GM21515 (cell line): ENCODE measurements at regions not wholly inside any gene's neighbourhood (a gene's known extent, or its start where the extent isn't known, plus 50 kb on each side); places are given as distances from the start of the nearest gene placed in this dataset.
"Not testable (repeated sequence)": the region's sequence is repeated elsewhere in the genome, so short reads cannot be mapped to it uniquely, and the experiment has no call there.

Source experiments
- ATAC-seq: cut with Tn5 transposase; IDR thresholded peaks from one replicate; pipeline ENCODE4 v1.9.1; 2021; ENCODE audit not compliant: unreplicated experiment

DNA sequence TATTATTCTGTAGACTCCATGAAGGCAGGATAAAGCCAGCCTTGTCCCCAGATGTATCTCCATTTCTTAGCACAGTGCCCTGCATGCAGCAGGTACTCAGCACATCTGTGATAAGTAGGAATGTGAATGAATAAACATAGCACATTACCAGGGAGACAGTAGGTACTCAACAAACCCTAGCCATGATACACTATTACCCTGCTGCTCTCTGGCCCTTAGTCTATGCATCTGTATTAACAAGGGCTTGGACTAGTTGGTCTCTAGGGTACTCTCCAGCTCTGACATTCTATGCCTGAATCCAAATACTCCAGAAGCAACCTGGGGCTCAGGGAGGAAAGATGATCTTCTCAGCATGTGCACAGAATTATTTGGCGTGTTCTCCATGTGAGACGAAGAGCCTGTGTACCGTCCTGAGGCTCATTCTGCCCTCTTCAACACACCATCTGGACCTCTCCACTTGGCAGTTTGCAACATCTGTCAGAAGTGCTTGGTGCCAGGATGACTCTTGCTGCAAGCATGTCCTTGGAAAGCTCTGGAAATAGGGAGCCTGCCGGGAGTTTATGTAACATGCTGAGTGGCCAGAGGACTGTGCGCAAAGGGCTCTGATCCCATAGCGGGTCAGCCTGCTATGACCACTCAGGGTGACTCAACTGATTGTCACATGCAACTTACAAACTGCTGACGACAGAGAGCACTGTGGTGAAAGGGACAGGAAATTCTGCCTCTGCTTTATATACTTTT is 228.2 kb upstream of the USP24 start:
- ATAC-seq = no peak

DNA sequence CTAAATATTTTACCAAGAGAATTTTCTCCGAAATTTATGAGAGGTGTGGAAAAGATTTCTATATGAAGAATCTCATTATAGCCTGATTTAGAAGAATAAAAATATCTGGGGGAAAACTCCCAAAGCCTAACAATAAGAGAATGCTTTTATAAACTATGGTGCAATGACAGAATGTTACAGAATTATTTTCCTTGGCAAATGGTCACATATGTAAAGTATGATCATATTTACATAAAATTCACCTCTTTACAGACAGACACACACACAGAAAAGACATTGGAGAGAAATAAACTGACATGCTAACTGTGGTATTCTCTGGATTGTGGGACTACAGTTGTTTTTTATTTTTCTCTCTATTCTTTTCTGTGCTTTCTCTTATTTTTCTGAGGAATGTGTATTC is 226.3 kb upstream of the USP24 start:
- ATAC-seq = no peak

- no peak for ATAC-seq
Observed at GRCh38 chr1:55437692-55438091, 222.5 kb upstream of the USP24 start.

GRCh38 chr1:55430720-55431119 is 215.6 kb upstream of the USP24 start:
- not testable (repeated sequence) for ATAC-seq

DNA sequence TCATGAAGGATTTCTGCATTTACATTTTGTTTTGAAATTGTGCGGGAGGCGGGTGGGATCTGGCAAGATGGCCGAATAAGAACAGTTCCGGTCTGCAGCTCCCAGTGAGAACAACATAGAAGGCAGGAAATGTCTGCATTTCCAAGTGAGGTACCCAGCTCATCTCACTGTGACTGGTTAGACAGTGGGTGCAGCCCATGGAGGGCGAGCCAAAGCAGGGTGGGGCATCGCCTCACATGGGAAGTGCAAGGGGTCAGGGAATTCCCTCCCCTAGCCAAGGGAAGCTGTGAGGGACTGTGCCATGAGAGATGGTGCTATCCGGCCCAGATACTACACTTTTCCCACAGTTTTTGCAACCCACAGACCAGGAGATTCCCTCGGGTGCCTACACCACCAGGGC is 215.0 kb upstream of the USP24 start:
- ATAC-seq = not testable (repeated sequence)

GRCh38 chr1:55428944-55429931 is 214.1 kb upstream of the USP24 start:
- ATAC-seq = no peak

GRCh38 chr1:55428231-55428630 is 213.1 kb upstream of the USP24 start:
- ATAC-seq = no peak

DNA sequence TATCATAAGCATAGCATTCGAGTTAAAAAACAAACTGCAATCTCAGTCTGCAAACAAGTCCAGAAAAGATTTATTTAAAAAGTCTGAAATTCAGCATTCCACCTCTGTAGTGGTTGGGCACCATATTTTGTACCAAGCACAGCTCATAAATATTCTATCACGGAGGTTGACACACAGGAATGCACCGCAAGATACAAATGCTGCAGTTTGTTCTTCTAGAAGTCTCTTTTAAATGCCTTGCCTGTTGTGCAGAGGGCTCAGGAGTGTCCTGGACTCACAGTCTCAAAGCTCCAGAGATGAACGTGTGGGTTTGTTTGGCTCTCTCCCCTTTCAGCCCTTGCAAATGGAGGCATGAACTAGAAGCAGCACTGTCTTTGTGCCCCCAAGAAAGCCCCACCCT is 212.4 kb upstream of the USP24 start:
- ATAC-seq = no peak

DNA sequence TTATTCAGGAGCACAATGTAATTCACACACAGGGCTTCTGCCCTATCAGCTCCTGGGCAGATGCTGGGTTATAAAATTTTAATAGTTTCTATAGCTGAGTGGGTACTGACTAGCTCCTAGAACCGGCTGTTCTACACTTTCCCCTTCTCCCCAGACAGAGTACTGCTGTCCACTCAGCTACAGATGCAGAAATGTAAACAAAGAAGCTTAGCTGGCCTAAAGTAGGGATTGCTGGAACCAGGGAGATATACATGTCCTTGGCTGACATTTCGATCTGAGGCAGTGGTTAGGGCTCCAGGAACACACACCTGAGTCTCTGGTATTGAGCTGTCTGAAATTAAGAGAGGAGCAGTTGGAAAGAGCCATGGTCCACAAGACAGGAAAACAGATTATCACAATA is 211.5 kb upstream of the USP24 start:
- ATAC-seq = no peak

- no peak for ATAC-seq
Observed at GRCh38 chr1:55426156-55426555, 211.0 kb upstream of the USP24 start.

GRCh38 chr1:55425310-55425930 is 210.3 kb upstream of the USP24 start:
- no peak for ATAC-seq

- no peak for ATAC-seq
Observed at GRCh38 chr1:55423376-55423775, 208.2 kb upstream of the USP24 start.

GRCh38 chr1:55420929-55421716 is 206.0 kb upstream of the USP24 start:
- no peak for ATAC-seq

- ATAC-seq = no peak
Observed at GRCh38 chr1:55420026-55420425, 204.9 kb upstream of the USP24 start.

- ATAC-seq = no peak
Observed at GRCh38 chr1:55418208-55419000, 203.2 kb upstream of the USP24 start.

GRCh38 chr1:55416164-55416842 is 201.1 kb upstream of the USP24 start:
- no peak for ATAC-seq

DNA sequence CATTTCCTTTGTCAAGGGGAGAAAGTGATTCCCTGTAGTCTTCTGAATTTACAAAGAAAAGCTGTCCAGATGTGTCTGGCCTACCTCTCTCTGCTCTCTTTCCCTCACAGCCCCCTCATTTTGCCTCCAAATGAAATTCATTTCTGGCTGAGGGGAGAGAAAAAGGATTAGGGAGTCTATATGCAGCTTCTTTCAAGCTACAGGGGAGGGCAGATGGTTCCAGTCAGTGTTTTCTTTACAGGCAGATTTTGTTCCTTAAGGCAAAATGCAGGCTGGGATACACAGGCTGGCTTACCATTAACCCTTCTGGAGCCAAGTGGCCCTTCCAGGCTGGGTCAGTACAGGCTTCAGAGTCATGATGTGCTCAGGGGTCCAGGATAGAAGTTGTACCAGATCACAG is 198.1 kb upstream of the USP24 start:
- no peak for ATAC-seq

DNA sequence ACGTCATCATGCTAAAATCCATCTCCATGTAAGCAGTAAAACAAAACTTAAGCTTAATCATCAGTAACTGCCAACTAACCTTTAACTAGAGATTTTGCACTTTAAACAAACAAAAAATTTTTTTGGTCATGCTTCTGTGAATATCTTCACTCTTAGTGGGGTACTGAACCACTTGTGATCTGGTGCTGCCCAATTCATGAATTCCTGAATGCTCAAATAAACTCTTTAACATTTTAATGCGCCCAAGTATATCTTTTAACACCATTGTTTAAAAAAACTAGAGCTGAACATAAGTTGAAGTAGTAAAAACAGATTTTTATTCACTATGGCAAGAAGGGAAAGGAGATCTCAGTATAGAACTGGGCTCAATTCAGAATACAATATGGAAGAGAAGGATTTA is 196.9 kb upstream of the USP24 start:
- ATAC-seq = no peak

- no peak for ATAC-seq
Observed at GRCh38 chr1:55402671-55403464, 187.7 kb upstream of the USP24 start.
